GM12878 (cell line): ENCODE measurements at regions not wholly inside any gene's neighbourhood (a gene's known extent, or its start where the extent isn't known, plus 50 kb on each side); places are given as distances from the start of the nearest gene placed in this dataset.

ENCODE experiments used
- ATAC-seq: fragments of 200-7000 bp; cut with Tn5 transposase; 3 replicates; pipeline ENCODE4 v1.9.1; 2020; ENCODE audit warnings: mild to moderate bottlenecking, moderate library complexity
- BruUV-seq: library from RNA; stranded (reverse); fragments of 400-500 nt; replicated peaks from 2 replicates; lab custom pipeline; 2021; lab: Mats Ljungman, UMichigan
- CTCF ChIA-PET: fragments of 300-600 bp; sonication (Branson Sonifier 250); formaldehyde crosslinking; extraction: SDS; loops from one replicate; lab custom pipeline; 2021; ENCODE audit warnings: inconsistent platforms; lab: Yijun Ruan, JAX
- POLR2A ChIA-PET: fragments of 350-600 bp; formaldehyde crosslinking; extraction: SDS; loops from one replicate; lab custom pipeline; 2021; ENCODE audit warnings: inconsistent platforms; lab: Charles Lee
- RAD21 ChIA-PET: fragments of 300-600 bp; sonication (Branson Sonifier 250); formaldehyde crosslinking; loops from one replicate; lab custom pipeline; 2023; ENCODE audit warnings: antibody characterized with exemption; ENCODE audit not compliant: unreplicated experiment; lab: Charles Lee
- SMC1A ChIA-PET: fragments of 300-600 bp; sonication (Branson Sonifier 250); formaldehyde crosslinking; loops from one replicate; lab custom pipeline; 2023; ENCODE audit not compliant: unreplicated experiment, uncharacterized antibody; lab: Charles Lee
- DNase-seq: peaks from one replicate; pipeline ENCODE4 v3.0.0-alpha.2; 2011; ENCODE audit warnings: low read depth, low spot score
- FAIRE-seq: peaks from 3 replicates; lab custom pipeline; 2011; peaks lifted over from hg19 to GRCh38; lab: Jason Lieb, UNC
- H2AFZ ChIP-seq: 2 replicates; pipeline ENCODE4 v1.6.0; 2011; ENCODE audit warnings: low read depth, low read length, control low read depth; ENCODE audit not compliant: control insufficient read depth
- H3K27ac ChIP-seq: 2 replicates; pipeline ENCODE4 v1.5.1; 2011; ENCODE audit warnings: control low read depth; ENCODE audit not compliant: control insufficient read depth, insufficient read depth
- H3K27me3 ChIP-seq, 2 experiments: replicated peaks in 1 of 2; 2 replicates each; pipeline versions ENCODE4 v1.6.0 to v1.6.1; 2011; ENCODE audit warnings: low read length in 1 of 2; ENCODE audit not compliant: control insufficient read depth in 2 of 2, insufficient read depth in 2 of 2
- H3K36me3 ChIP-seq, 2 experiments: 2 replicates each; pipeline ENCODE4 v1.5.1; 2011; ENCODE audit warnings: low read length in 1 of 2; ENCODE audit not compliant: control insufficient read depth in 2 of 2, insufficient read depth in 2 of 2
- H3K4me1 ChIP-seq: 2 replicates; pipeline ENCODE4 v1.6.1; 2011; ENCODE audit warnings: mild to moderate bottlenecking, low read length, moderate library complexity, mixed read lengths; ENCODE audit not compliant: control insufficient read depth, insufficient read depth
- H3K4me2 ChIP-seq: 2 replicates; pipeline ENCODE4 v1.6.0; 2011; ENCODE audit warnings: control low read depth; ENCODE audit not compliant: control insufficient read depth, insufficient read depth
- H3K4me3 ChIP-seq: fragments of 200-600 bp; sonication (generic); 2 replicates; pipeline ENCODE4 v1.5.1; 2016
- H3K79me2 ChIP-seq: 2 replicates; pipeline ENCODE4 v1.6.0; 2011; ENCODE audit warnings: low read length; ENCODE audit not compliant: control insufficient read depth, insufficient read depth
- H3K9ac ChIP-seq: 2 replicates; pipeline ENCODE4 v1.8.0; 2011; ENCODE audit warnings: low read length, control low read depth, mixed read lengths; ENCODE audit not compliant: control insufficient read depth, insufficient read depth
- H3K9me3 ChIP-seq: replicated peaks from 3 replicates; pipeline ENCODE4 v1.5.1; 2011; ENCODE audit warnings: mild to moderate bottlenecking, low read length; ENCODE audit not compliant: control insufficient read depth, insufficient read depth
- H4K20me1 ChIP-seq: 2 replicates; pipeline ENCODE4 v1.6.0; 2011; ENCODE audit not compliant: control insufficient read depth, insufficient read depth
- BMI1 ChIP-seq: fragments of 450-650 bp; IDR thresholded peaks from 2 replicates; pipeline ENCODE4 v1.6.1; 2016; ENCODE audit warnings: mild to moderate bottlenecking, moderate library complexity, borderline replicate concordance
- MAX ChIP-seq: IDR thresholded peaks from 2 replicates; pipeline ENCODE4 v1.6.1; 2012; ENCODE audit warnings: low read depth, low read length, improper control_type of control experiment
- SRF ChIP-seq, 2 experiments: IDR thresholded peaks; 2 replicates each; pipeline ENCODE4 v1.6.1; 2011; ENCODE audit warnings: low read depth in 2 of 2, low read length in 2 of 2, mild to moderate bottlenecking in 1 of 2, moderate library complexity in 1 of 2
- SUZ12 ChIP-seq: fragments of 200-600 bp; sonication (generic); IDR thresholded peaks from one replicate; pipeline ENCODE4 v1.6.1; 2018; ENCODE audit warnings: antibody characterized with exemption, mild to moderate bottlenecking; ENCODE audit not compliant: unreplicated experiment
- TAF1 ChIP-seq: IDR thresholded peaks from 2 replicates; pipeline ENCODE4 v1.6.1; 2011; ENCODE audit warnings: mild to moderate bottlenecking, low read depth, low read length, borderline replicate concordance
- YBX1 ChIP-seq: fragments of 450-650 bp; IDR thresholded peaks from 2 replicates; pipeline ENCODE4 v1.6.1; 2016; ENCODE audit warnings: antibody characterized with exemption
- ZBED1 ChIP-seq: IDR thresholded peaks from 2 replicates; pipeline ENCODE4 v1.6.1; 2016; ENCODE audit warnings: borderline replicate concordance
- ZNF384 ChIP-seq: IDR thresholded peaks from 2 replicates; pipeline ENCODE4 v1.6.1; 2012; ENCODE audit warnings: low read depth, mild to moderate bottlenecking, low read length, improper control_type of control experiment, borderline replicate concordance
- WGBS: methylation state at CpG from one replicate; pipeline ENCODE4 v1.1.6; 2016; ENCODE audit warnings: low lambda C conversion rate; ENCODE audit not compliant: insufficient replicate concordance, insufficient coverage; ENCODE audit errors: missing lambda C conversion rate; 5-methylcytosine and 5-hydroxymethylcytosine counted together
- in situ Hi-C: fragments of 300-500 bp; cut with MboI; formaldehyde crosslinking; loops from 9 replicates; pipeline ENCODE4 v1.14.3; 2018; ENCODE audit warnings: mixed read lengths
- intact Hi-C: fragments of 100-400 bp; cut with micrococcal nuclease; formaldehyde crosslinking; loops from one replicate; pipeline ENCODE4 v1.14.2; 2022; ENCODE audit not compliant: unreplicated experiment

- H3K36me3 ChIP-seq: no peaks in the 10 kb centered on the region
- POLR2A ChIA-PET: no interaction called here
- in situ Hi-C loops: no loop called here
- CTCF ChIA-PET: no interaction called here
- TF ChIP-seq SUZ12 (no peak), BMI1 (no peak), SRF (IDR thresholded peaks at IDR 0.05; ENCODE audit: low read depth in 2 of 2, low read length in 2 of 2) (no peak), TAF1 (no peak), ZBED1 (no peak), MAX (no peak), ZNF384 (no peak), YBX1 (no peak)
- TF ChIP-seq, all 136 proteins: peak for 0
- Histone ChIP-seq H3K9ac (no peak overlapping the region), H3K4me2 (no peak overlapping the region), H3K9me3 (no peaks in the 10 kb centered on the region), H4K20me1 (no peaks in the 10 kb centered on the region), H3K79me2 (no peaks in the 10 kb centered on the region), H2AFZ (no peak overlapping the region), H3K27ac (no peak overlapping the region), H3K4me3 (no peak overlapping the region), H3K27me3 (no peaks in the 10 kb centered on the region; a peak in 1 of 4 replicates), H3K4me1 (no peaks in the 10 kb centered on the region)
- RAD21 ChIA-PET: no interaction called here
- intact Hi-C loops: loop anchor here (10.0 kb wide), 1 partner anchor 255 kb away; no protein-coding TSS in a partner anchor
- SMC1A ChIA-PET: no interaction called here
- DNase-seq: no peak
- no TSS peak for BruUV-seq
- WGBS: 0% methylated on average over 4 of the region's 4 CpGs
- no peak for FAIRE-seq
- no peak for ATAC-seq
Measured at GRCh38 chr11:92349486-92350156, 125.0 kb downstream of the FAT3 start.
